Kidney (tissue), 13 donors: ENCODE measurements at regions not wholly inside any gene's neighbourhood (a gene's known extent, or its start where the extent isn't known, plus 50 kb on each side); places are given as distances from the start of the nearest gene placed in this dataset.
A peak's percentile ranks its signal among the peaks of the same experiment; 100 is the strongest.

ENCODE experiments used
- DNase-seq, 5 donors: peaks; one replicate each; pipeline ENCODE4 v3.0.0-alpha.2; 2013 to 2020
- FAIRE-seq: peaks from 2 replicates; lab custom pipeline; 2012; peaks lifted over from hg19 to GRCh38; lab: Jason Lieb, UNC
- H3K27ac ChIP-seq, 2 donors: one replicate each; pipeline ENCODE4 v1.7.0; 2013; ENCODE audit warnings: low read depth in 2 of 2, low read length in 2 of 2, inconsistent platforms in 1 of 2
- H3K27me3 ChIP-seq: one replicate; pipeline ENCODE4 v1.7.1; 2013; ENCODE audit warnings: low read length, inconsistent platforms; ENCODE audit not compliant: control insufficient read depth, insufficient read depth
- H3K36me3 ChIP-seq, 3 donors: one replicate each; pipeline versions ENCODE4 v1.7.0 to v1.7.1; 2013; ENCODE audit warnings: low read length in 3 of 3, control low read depth in 1 of 3, inconsistent platforms in 1 of 3; ENCODE audit not compliant: insufficient read depth in 3 of 3, control insufficient read depth in 2 of 3
- H3K4me1 ChIP-seq, 3 donors: one replicate each; pipeline versions ENCODE4 v1.7.0 to v1.7.1; 2013; ENCODE audit warnings: low read length in 3 of 3, inconsistent platforms in 1 of 3, low read depth in 1 of 3; ENCODE audit not compliant: control insufficient read depth in 2 of 3, insufficient read depth in 2 of 3
- H3K4me3 ChIP-seq, 3 donors: one replicate each; pipeline versions ENCODE4 v1.7.0 to v1.8.1; 2013; ENCODE audit warnings: low read length in 3 of 3, control low read depth in 1 of 3, inconsistent platforms in 1 of 3
- H3K9ac ChIP-seq, 3 donors: one replicate each; pipeline versions ENCODE4 v1.7.0 to v1.7.1; 2013; ENCODE audit warnings: low read length in 3 of 3, control low read depth in 1 of 3, inconsistent platforms in 1 of 3
- H3K9me3 ChIP-seq, 3 donors: one replicate each; pipeline versions ENCODE4 v1.7.0 to v1.7.1; 2013; ENCODE audit warnings: low read length in 3 of 3, control low read depth in 1 of 3, inconsistent platforms in 1 of 3; ENCODE audit not compliant: control insufficient read depth in 2 of 3, insufficient read depth in 1 of 3
- CTCF ChIP-seq: IDR thresholded peaks from 3 replicates; pipeline ENCODE4 v1.5.1; 2012; ENCODE audit warnings: mild to moderate bottlenecking, moderate library complexity, borderline replicate concordance; ENCODE audit not compliant: insufficient read depth; ENCODE audit errors: extremely low read depth
- intact Hi-C: fragments of 100-400 bp; cut with DNase I; formaldehyde crosslinking; loops from one replicate; pipeline ENCODE4 v1.11.1; 2022
- donor health status: control.
- donor health status: control.
- donor health status: control.
- donor health status: control.
- donor health status: control.
- donor health status: DM: yes; HTN: yes; CAD: no.
- donor health status: Normal renal cell carcinoma (clear cell type).

GRCh38 chr12:90112666-90113065 lies 404.0 kb upstream of the ATP2B1 start:
- Histone ChIP-seq H3K27ac (no peak overlapping the region), H3K27me3 (no peaks in the 10 kb centered on the region), H3K4me1 (no peaks in the 10 kb centered on the region), H3K4me3 (no peak overlapping the region), H3K36me3 (no peaks in the 10 kb centered on the region), H3K9me3 (no peaks in the 10 kb centered on the region), H3K9ac (no peak overlapping the region)
- FAIRE-seq: no peak
- peak in 2 of 5 donors; percentile 41 to 57 for DNase-seq
- TF ChIP-seq CTCF: no peak
- intact Hi-C loops: no loop called here

GRCh38 chr12:90111791-90112580 lies 403.3 kb upstream of the ATP2B1 start:
- Histone ChIP-seq H3K9me3 (no peaks in the 10 kb centered on the region), H3K4me1 (no peaks in the 10 kb centered on the region), H3K36me3 (no peaks in the 10 kb centered on the region), H3K9ac (no peak overlapping the region), H3K27me3 (no peaks in the 10 kb centered on the region), H3K27ac (no peak overlapping the region), H3K4me3 (no peak overlapping the region)
- no peak for TF ChIP-seq CTCF
- FAIRE-seq (no peak), DNase-seq (peak in 1 of 5 donors; percentile 15)
- intact Hi-C loops: no loop called here

- H3K9me3 ChIP-seq: no peaks in the 10 kb centered on the region
- FAIRE-seq (no peak), DNase-seq (no peak)
- H3K27me3 ChIP-seq: no peaks in the 10 kb centered on the region
- no peak overlapping the region for H3K9ac ChIP-seq
- no peak overlapping the region for H3K4me3 ChIP-seq
- no peak for TF ChIP-seq CTCF
- no peaks in the 10 kb centered on the region for H3K4me1 ChIP-seq
- no peak overlapping the region for H3K27ac ChIP-seq
- intact Hi-C loops: loop anchor here (10.0 kb wide), 1 partner anchor 562 kb away; no protein-coding TSS in a partner anchor
- H3K36me3 ChIP-seq: no peaks in the 10 kb centered on the region
These were observed 397.9 kb upstream of the ATP2B1 start for GRCh38 chr12:90106568-90106967.
